Stimulated activated CD4-positive, alpha-beta T cell treated with anti-CD3 and anti-CD28 coated beads, Interleukin-4, amount 100 ng/mL, for 48 hours (primary cell): ENCODE measurements at regions not wholly inside any gene's neighbourhood (a gene's known extent, or its start where the extent isn't known, plus 50 kb on each side); places are given as distances from the start of the nearest gene placed in this dataset.

Experiments
- DNase-seq, 2 donors: peaks; one replicate each; pipeline ENCODE4 v3.0.0-alpha.2; 2020; ENCODE audit warnings: low read depth in 2 of 2

- no peak for DNase-seq
Measured at GRCh38 chr15:61534986-61535385, 305.9 kb upstream of the RORA start.

- DNase-seq, result no peak
Measured at GRCh38 chr15:61530769-61531168, 301.7 kb upstream of the RORA start.

- no peak for DNase-seq
Measured at GRCh38 chr15:61528581-61528910, 299.4 kb upstream of the RORA start.

- DNase-seq, result no peak
Measured at GRCh38 chr15:61527836-61528580, 298.9 kb upstream of the RORA start.

GRCh38 chr15:61524545-61524944 is 295.4 kb upstream of the RORA start:
- no peak for DNase-seq

GRCh38 chr15:61524086-61524485 is 295.0 kb upstream of the RORA start:
- no peak for DNase-seq

GRCh38 chr15:61522411-61522810 is 293.3 kb upstream of the RORA start:
- no peak for DNase-seq

GRCh38 chr15:61521953-61522352 is 292.9 kb upstream of the RORA start:
- no peak for DNase-seq

- DNase-seq, result no peak
Measured at GRCh38 chr15:61519296-61519695, 290.2 kb upstream of the RORA start.

- no peak for DNase-seq
Measured at GRCh38 chr15:61518191-61518950, 289.3 kb upstream of the RORA start.

GRCh38 chr15:61517776-61518175 is 288.7 kb upstream of the RORA start:
- DNase-seq, result no peak

GRCh38 chr15:61517335-61517734 is 288.2 kb upstream of the RORA start:
- DNase-seq, result no peak

GRCh38 chr15:61511756-61512155 is 282.7 kb upstream of the RORA start:
- DNase-seq, result no peak

- DNase-seq, result no peak
Measured at GRCh38 chr15:61511089-61511488, 282.0 kb upstream of the RORA start.

GRCh38 chr15:61509327-61509840 is 280.3 kb upstream of the RORA start:
- DNase-seq, result no peak

- DNase-seq, result no peak
Measured at GRCh38 chr15:61503383-61503969, 274.4 kb upstream of the RORA start.

GRCh38 chr15:61501815-61502389 is 272.8 kb upstream of the RORA start:
- DNase-seq, result no peak

- DNase-seq, result no peak
Measured at GRCh38 chr15:61500951-61501620, 272.0 kb upstream of the RORA start.

GRCh38 chr15:61500523-61500922 is 271.4 kb upstream of the RORA start:
- DNase-seq, result no peak

GRCh38 chr15:61499376-61499775 is 270.3 kb upstream of the RORA start:
- DNase-seq, result no peak

GRCh38 chr15:61489571-61489970 is 260.5 kb upstream of the RORA start:
- no peak for DNase-seq

GRCh38 chr15:61483599-61483998 is 254.5 kb upstream of the RORA start:
- DNase-seq, result no peak
